ENCODE measurements at regions not wholly inside any gene's neighbourhood (a gene's known extent, or its start where the extent isn't known, plus 50 kb on each side); places are given as distances from the start of the nearest gene placed in this dataset.
A peak's percentile ranks its signal among the peaks of the same experiment; 100 is the strongest.

- Histone ChIP-seq H3K27ac (peak overlapping the region in 1 of 21 experiments; percentile 21), H3K4me3 (no peak overlapping the region)
Observed at GRCh38 chr13:31920727-31921100, 110.9 kb upstream of the FRY start.

- no peak overlapping the region for H3K27ac ChIP-seq
- no peak overlapping the region for H3K4me3 ChIP-seq
Observed at GRCh38 chr13:31922724-31923123, 108.8 kb upstream of the FRY start.

GRCh38 chr13:31923134-31923763 lies 108.3 kb upstream of the FRY start:
- H3K4me3 ChIP-seq: no peak overlapping the region
- no peak overlapping the region for H3K27ac ChIP-seq

GRCh38 chr13:31925079-31925478 lies 106.5 kb upstream of the FRY start:
- Histone ChIP-seq H3K27ac (no peak overlapping the region), H3K4me3 (no peak overlapping the region)

GRCh38 chr13:31927219-31927653 lies 104.3 kb upstream of the FRY start:
- Histone ChIP-seq H3K4me3 (no peak overlapping the region), H3K27ac (peak overlapping the region in 1 of 21 experiments; percentile 9)

GRCh38 chr13:31929031-31929770 lies 102.4 kb upstream of the FRY start:
- Histone ChIP-seq H3K27ac (no peak overlapping the region), H3K4me3 (no peak overlapping the region)

GRCh38 chr13:31930490-31930889 lies 101.1 kb upstream of the FRY start:
- Histone ChIP-seq H3K4me3 (no peak overlapping the region), H3K27ac (no peak overlapping the region)

GRCh38 chr13:31930901-31931522 lies 100.6 kb upstream of the FRY start:
- Histone ChIP-seq H3K27ac (peak overlapping the region in 1 of 21 experiments; percentile 20), H3K4me3 (no peak overlapping the region)

- H3K27ac ChIP-seq: no peak overlapping the region
- H3K4me3 ChIP-seq: no peak overlapping the region
Observed at GRCh38 chr13:31937436-31937835, 94.1 kb upstream of the FRY start.

- no peak overlapping the region for H3K4me3 ChIP-seq
- no peak overlapping the region for H3K27ac ChIP-seq
Observed at GRCh38 chr13:31940076-31940475, 91.5 kb upstream of the FRY start.

GRCh38 chr13:31943591-31943990 lies 88.0 kb upstream of the FRY start:
- no peak overlapping the region for H3K4me3 ChIP-seq
- H3K27ac ChIP-seq: peak overlapping the region in 2 of 21 experiments; percentile 51 to 75

GRCh38 chr13:31944262-31945160 lies 87.1 kb upstream of the FRY start:
- Histone ChIP-seq H3K27ac (peak overlapping the region in 17 of 21 experiments; percentile 21 to 76 (median 51)), H3K4me3 (no peak overlapping the region)

GRCh38 chr13:31945202-31945961 lies 86.2 kb upstream of the FRY start:
- Histone ChIP-seq H3K4me3 (peak overlapping the region in 3 of 7 experiments; percentile 10 to 30 (median 12)), H3K27ac (peak overlapping the region in 16 of 21 experiments; percentile 17 to 76 (median 52))

GRCh38 chr13:31946091-31946770 lies 85.3 kb upstream of the FRY start:
- H3K27ac ChIP-seq: peak overlapping the region in 13 of 21 experiments; percentile 0 to 76 (median 24)
- H3K4me3 ChIP-seq: peak overlapping the region in 3 of 7 experiments; percentile 10 to 30 (median 12)

- Histone ChIP-seq H3K27ac (peak overlapping the region in 1 of 21 experiments; percentile 45), H3K4me3 (peak overlapping the region in 1 of 7 experiments; percentile 30)
Observed at GRCh38 chr13:31947105-31947504, 84.5 kb upstream of the FRY start.

GRCh38 chr13:31947506-31947905 lies 84.1 kb upstream of the FRY start:
- H3K27ac ChIP-seq: peak overlapping the region in 1 of 21 experiments; percentile 45
- H3K4me3 ChIP-seq: no peak overlapping the region

GRCh38 chr13:31949486-31949885 lies 82.1 kb upstream of the FRY start:
- peak overlapping the region in 6 of 21 experiments; percentile 11 to 37 (median 26) for H3K27ac ChIP-seq
- no peak overlapping the region for H3K4me3 ChIP-seq

- Histone ChIP-seq H3K4me3 (no peak overlapping the region), H3K27ac (peak overlapping the region in 9 of 21 experiments; percentile 26 to 57 (median 43))
Observed at GRCh38 chr13:31950111-31950815, 81.3 kb upstream of the FRY start.
